Tibial nerve (tissue), 4 donors: ENCODE measurements at regions not wholly inside any gene's neighbourhood (a gene's known extent, or its start where the extent isn't known, plus 50 kb on each side); places are given as distances from the start of the nearest gene placed in this dataset.

ENCODE experiments used
- DNase-seq, 2 donors: peaks; one replicate each; pipeline ENCODE4 v3.0.0-alpha.2; 2019; ENCODE audit warnings: low spot score in 2 of 2
- H3K27ac ChIP-seq, 4 donors: fragments of 200-600 bp; sonication (generic) in 3 of 4; one replicate each; pipeline ENCODE4 v1.5.1; 2017 to 2019; ENCODE audit warnings: mild to moderate bottlenecking in 1 of 4
- H3K27me3 ChIP-seq, 2 donors: fragments of 200-600 bp; sonication (generic) in 1 of 2; one replicate each; pipeline versions ENCODE4 v1.5.1 to v1.6.0; 2017 to 2019
- H3K36me3 ChIP-seq, 3 donors: fragments of 200-600 bp; sonication (generic); one replicate each; pipeline ENCODE4 v1.5.1; 2018 to 2019
- H3K4me1 ChIP-seq, 4 donors: fragments of 200-600 bp; sonication (generic) in 3 of 4; one replicate each; pipeline ENCODE4 v1.5.1; 2017 to 2019
- H3K4me3 ChIP-seq, 4 donors: fragments of 200-600 bp; sonication (generic) in 3 of 4; one replicate each; pipeline ENCODE4 v1.5.1; 2017 to 2019; ENCODE audit warnings: mild to moderate bottlenecking in 1 of 4, moderate library complexity in 1 of 4
- H3K9me3 ChIP-seq, 4 donors: fragments of 200-600 bp; sonication (generic) in 3 of 4; one replicate each; pipeline ENCODE4 v1.5.1; 2017 to 2019
- CTCF ChIP-seq, 5 experiments: fragments of 200-600 bp in 3 of 5; fragments of 450-650 bp in 2 of 5; sonication (generic) in 3 of 5; IDR thresholded peaks; one replicate each; pipeline ENCODE4 v1.5.1; 2016 to 2019; ENCODE audit warnings: antibody characterized with exemption in 5 of 5, mild to moderate bottlenecking in 3 of 5, moderate library complexity in 2 of 5
- EP300 ChIP-seq, 2 donors: sonication (generic); formaldehyde crosslinking; IDR thresholded peaks; one replicate each; pipeline ENCODE4 v1.6.1; 2017; ENCODE audit warnings: antibody characterized with exemption in 2 of 2, mild to moderate bottlenecking in 1 of 2
- POLR2A ChIP-seq, 2 donors: fragments of 450-650 bp; IDR thresholded peaks; one replicate each; pipeline ENCODE4 v1.6.1; 2017; ENCODE audit warnings: antibody characterized with exemption in 2 of 2, mild to moderate bottlenecking in 2 of 2, moderate library complexity in 2 of 2
- WGBS, 2 donors: methylation state at CpG; one replicate each; pipeline ENCODE4 v1.1.5; 2018; 5-methylcytosine and 5-hydroxymethylcytosine counted together

- Histone ChIP-seq H3K27ac (no peak overlapping the region), H3K9me3 (no peaks in the 10 kb centered on the region), H3K4me3 (no peak overlapping the region), H3K27me3 (no peaks in the 10 kb centered on the region), H3K4me1 (no peaks in the 10 kb centered on the region), H3K36me3 (no peaks in the 10 kb centered on the region)
- no peak for DNase-seq
- WGBS, 2 donors, result 90 to 91% methylated on average over 1 of the region's 1 CpG
- TF ChIP-seq CTCF (IDR thresholded peaks at IDR 0.05) (no peak), POLR2A (IDR thresholded peaks at IDR 0.05) (no peak), EP300 (IDR thresholded peaks at IDR 0.05) (no peak)
Observed at GRCh38 chr1:106457368-106457767, 599.1 kb upstream of the PRMT6 start.

- no peak for TF ChIP-seq EP300 (IDR thresholded peaks at IDR 0.05)
- TF ChIP-seq POLR2A (IDR thresholded peaks at IDR 0.05), result no peak
- no peak for TF ChIP-seq CTCF (IDR thresholded peaks at IDR 0.05)
- H3K9me3 ChIP-seq, result no peaks in the 10 kb centered on the region
- no peaks in the 10 kb centered on the region for H3K27me3 ChIP-seq
- no peak overlapping the region for H3K4me3 ChIP-seq
- 65 to 81% methylated on average over 4 of the region's 4 CpGs for WGBS, 2 donors
- H3K27ac ChIP-seq, result no peak overlapping the region
- DNase-seq, result no peak
- H3K4me1 ChIP-seq, result no peaks in the 10 kb centered on the region
- no peaks in the 10 kb centered on the region for H3K36me3 ChIP-seq
Observed at GRCh38 chr1:106458866-106459265, 597.6 kb upstream of the PRMT6 start.

GRCh38 chr1:106459418-106459817, 597.1 kb upstream of the PRMT6 start:
- Histone ChIP-seq H3K4me3 (no peak overlapping the region), H3K4me1 (no peaks in the 10 kb centered on the region), H3K36me3 (no peaks in the 10 kb centered on the region), H3K27me3 (no peaks in the 10 kb centered on the region), H3K27ac (no peak overlapping the region), H3K9me3 (no peaks in the 10 kb centered on the region)
- DNase-seq, result no peak
- WGBS, 2 donors, result 87 to 95% methylated on average over 2 of the region's 2 CpGs
- no peak for TF ChIP-seq EP300 (IDR thresholded peaks at IDR 0.05)
- TF ChIP-seq POLR2A (IDR thresholded peaks at IDR 0.05), result no peak

- Histone ChIP-seq H3K9me3 (peaks cover 0 to 37% (median 8%) of the 10 kb centered on the region in 4 donors), H3K36me3 (no peaks in the 10 kb centered on the region), H3K4me3 (no peak overlapping the region), H3K27me3 (no peaks in the 10 kb centered on the region), H3K4me1 (no peaks in the 10 kb centered on the region), H3K27ac (no peak overlapping the region)
- 50 to 53% methylated on average over 2 of the region's 2 CpGs for WGBS, 2 donors
- DNase-seq, result no peak
- no peak for TF ChIP-seq POLR2A (IDR thresholded peaks at IDR 0.05)
- no peak for TF ChIP-seq EP300 (IDR thresholded peaks at IDR 0.05)
- TF ChIP-seq CTCF (IDR thresholded peaks at IDR 0.05), result no peak
Observed at GRCh38 chr1:106465666-106466065, 590.8 kb upstream of the PRMT6 start.

- TF ChIP-seq EP300 (IDR thresholded peaks at IDR 0.05) (no peak), POLR2A (IDR thresholded peaks at IDR 0.05) (no peak), CTCF (IDR thresholded peaks at IDR 0.05) (no peak)
- no peak for DNase-seq
- H3K9me3 ChIP-seq, result peaks cover 0 to 23% (median 0%) of the 10 kb centered on the region in 4 donors
Observed at GRCh38 chr1:106480629-106481028, 575.8 kb upstream of the PRMT6 start.

GRCh38 chr1:106492880-106493279, 563.6 kb upstream of the PRMT6 start:
- H3K9me3 ChIP-seq, result no peaks in the 10 kb centered on the region
- DNase-seq, result no peak
- TF ChIP-seq POLR2A (IDR thresholded peaks at IDR 0.05), result no peak
- no peak for TF ChIP-seq EP300 (IDR thresholded peaks at IDR 0.05)
- no peak for TF ChIP-seq CTCF (IDR thresholded peaks at IDR 0.05)
- no peak overlapping the region for H3K4me3 ChIP-seq
- no peaks in the 10 kb centered on the region for H3K27me3 ChIP-seq
- H3K27ac ChIP-seq, result no peak overlapping the region
- no peaks in the 10 kb centered on the region for H3K4me1 ChIP-seq
- WGBS, 2 donors, result 76 to 79% methylated on average over 4 of the region's 4 CpGs
- no peaks in the 10 kb centered on the region for H3K36me3 ChIP-seq

More at GRCh38 chr1:106480629-106481028, 575.8 kb upstream of the PRMT6 start:
- Histone ChIP-seq H3K36me3 (no peaks in the 10 kb centered on the region), H3K4me3 (no peak overlapping the region), H3K4me1 (no peaks in the 10 kb centered on the region), H3K27me3 (no peaks in the 10 kb centered on the region), H3K27ac (no peak overlapping the region)
- WGBS, 2 donors, result 76 to 83% methylated on average over 3 of the region's 3 CpGs
